MM.1S (cell line): ENCODE measurements at regions not wholly inside any gene's neighbourhood (a gene's known extent, or its start where the extent isn't known, plus 50 kb on each side); places are given as distances from the start of the nearest gene placed in this dataset.

Experiments
- CTCF ChIP-seq: fragments of 300-600 bp; sonication (generic); IDR thresholded peaks from 2 replicates; pipeline ENCODE4 v1.5.1; 2016; ENCODE audit warnings: antibody characterized with exemption, low read length, mixed read lengths
- EZH2phosphoT487 ChIP-seq: fragments of 300-600 bp; sonication (generic); IDR thresholded peaks from 2 replicates; pipeline ENCODE4 v1.6.1; 2018; ENCODE audit warnings: antibody characterized with exemption, low read length

GRCh38 chr13:90094357-90094756, 1253.1 kb upstream of the MIR17HG start:
- TF ChIP-seq CTCF (no peak), EZH2phosphoT487 (no peak)
